NCI-H187 (cell line): ENCODE measurements at regions not wholly inside any gene's neighbourhood (a gene's known extent, or its start where the extent isn't known, plus 50 kb on each side); places are given as distances from the start of the nearest gene placed in this dataset.

Experiments
- DNase-seq, 2 experiments: peaks; one replicate each; lab custom pipeline; 2025; lab: John Stamatoyannopoulos, UW

DNA sequence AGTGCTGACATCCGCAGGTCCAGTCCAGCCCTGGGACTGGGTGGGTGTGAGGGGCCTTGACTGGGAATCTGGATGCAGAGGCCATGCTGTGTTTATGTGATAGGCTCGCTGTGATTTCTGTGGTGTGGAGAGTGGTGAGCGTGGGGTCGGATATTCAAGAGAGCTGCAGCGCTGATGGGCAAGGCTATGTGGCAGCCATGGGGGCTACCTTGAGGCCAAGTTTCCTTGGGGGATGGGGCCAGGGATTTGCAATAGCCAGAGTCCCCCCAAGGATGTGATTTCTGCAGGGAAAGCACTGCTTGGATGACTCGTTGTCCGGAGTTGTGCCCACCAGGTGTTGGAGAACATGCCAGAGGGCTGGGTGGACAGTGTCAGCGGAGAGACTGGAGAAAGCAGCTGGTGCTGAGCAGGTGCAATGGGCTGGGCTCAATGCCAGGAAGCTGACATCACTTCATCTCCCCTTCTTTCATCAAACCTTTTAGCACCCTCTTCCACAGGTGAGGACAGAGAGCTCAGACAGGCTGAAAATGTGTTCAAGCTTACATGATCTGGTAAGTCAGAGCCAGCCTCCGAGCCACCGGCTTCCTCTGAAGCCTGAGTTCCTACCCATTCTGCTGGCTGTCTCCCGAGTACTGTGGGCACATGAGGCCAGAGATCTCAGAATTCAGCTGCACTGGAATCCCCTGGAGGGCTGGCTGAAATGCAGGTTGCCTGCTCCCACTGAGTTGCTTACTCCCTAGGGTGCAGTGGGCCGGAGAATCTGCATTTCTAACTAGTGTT, 132.9 kb downstream of the RHOU start:
- DNase-seq: peak; percentile 55 to 70

- DNase-seq: no peak
Measured at GRCh38 chr1:228868731-228869024, 133.4 kb downstream of the RHOU start.

DNA sequence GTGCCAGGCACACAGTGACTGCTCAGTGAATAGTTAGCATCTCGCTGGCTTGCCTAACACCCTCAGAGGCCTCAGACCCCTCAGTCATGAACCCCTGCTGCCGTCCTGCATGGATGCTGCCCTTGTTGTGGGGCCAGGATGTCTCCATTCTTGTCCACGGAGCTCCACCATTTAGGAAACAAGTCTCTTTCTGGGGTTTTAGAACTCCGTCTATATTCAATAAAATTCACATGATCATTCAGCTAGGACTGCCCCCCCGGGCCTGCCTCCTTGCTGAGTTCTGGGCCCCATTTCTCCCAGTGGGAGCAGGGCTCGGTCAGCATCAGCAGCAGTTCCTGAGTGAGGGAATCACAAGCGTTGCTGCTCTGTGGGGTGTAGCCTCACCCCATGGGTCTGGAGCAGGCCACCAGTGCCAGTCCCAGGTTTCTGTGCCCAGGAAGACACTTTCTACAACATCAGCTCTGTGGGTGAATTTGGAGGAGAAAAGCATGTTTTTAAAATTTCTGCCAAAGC, 134.1 kb downstream of the RHOU start:
- DNase-seq: no peak

DNA sequence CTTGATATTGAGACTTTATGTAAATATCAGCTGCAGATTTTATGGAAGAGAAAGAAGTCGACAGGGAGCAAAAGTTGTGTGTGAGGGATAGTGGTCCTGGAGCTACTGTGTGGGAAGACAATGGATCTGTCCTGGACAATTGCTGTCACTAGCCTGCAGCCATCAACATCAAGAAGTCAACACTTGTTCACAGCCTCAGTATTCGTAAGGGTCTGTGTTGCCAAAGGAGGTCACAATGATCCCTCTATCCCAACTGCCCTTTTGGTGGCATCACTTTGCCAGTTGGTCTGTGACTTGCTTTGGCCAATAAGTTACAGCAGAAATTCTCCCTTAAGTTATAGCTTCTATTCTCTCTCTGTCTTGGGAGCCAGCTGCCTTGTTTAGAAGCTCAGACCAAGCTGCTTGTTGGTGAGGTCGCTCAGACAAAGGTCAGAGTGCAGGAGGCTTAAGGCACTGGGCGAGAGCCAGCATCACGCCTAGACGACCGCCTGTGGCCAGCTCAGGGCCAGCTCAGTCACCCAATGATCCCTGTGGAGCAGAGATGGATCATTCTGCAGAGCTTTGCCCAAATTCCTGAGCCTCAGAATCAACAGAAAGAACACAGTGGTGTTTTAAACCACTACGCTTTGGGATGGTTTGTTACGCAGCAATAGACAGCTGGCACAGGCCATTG, 134.9 kb downstream of the RHOU start:
- DNase-seq: no peak

DNA sequence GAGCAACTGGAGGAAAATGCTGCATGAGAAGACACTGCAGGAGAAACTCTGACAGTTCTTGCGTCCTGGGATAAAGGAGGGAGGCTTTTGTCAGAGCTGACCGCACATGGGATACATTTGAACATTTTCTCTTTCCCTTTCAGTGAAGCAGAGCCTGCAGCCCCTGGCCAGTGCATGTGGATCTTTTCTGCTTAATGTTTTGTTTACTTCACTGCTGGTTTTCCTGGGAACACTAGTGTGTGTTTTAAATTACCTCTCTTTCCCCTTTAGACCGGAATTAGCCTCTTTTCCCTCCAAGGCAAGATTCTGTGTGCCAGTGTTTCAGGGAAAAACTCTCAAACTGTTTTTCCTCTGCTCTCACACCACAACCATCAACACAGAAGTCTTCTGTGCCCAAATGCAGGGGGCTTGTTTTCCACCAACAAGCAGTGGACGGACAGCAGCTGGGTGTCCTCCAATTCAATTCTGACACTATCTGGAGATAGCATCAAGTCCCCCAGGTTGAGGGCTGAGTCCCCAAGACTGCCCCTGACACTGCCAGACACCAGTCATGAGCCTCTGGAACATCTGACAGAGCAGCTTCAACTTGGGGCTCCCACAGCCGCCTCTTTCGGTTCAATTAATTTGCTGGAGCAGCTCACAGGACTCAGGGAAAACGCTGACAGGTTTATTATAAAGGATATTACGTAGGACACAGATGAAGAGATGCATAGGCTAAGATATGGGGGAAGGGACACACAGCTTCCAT, 136.2 kb downstream of the RHOU start:
- no peak for DNase-seq

- DNase-seq: no peak
Measured at GRCh38 chr1:228872080-228872479, 136.8 kb downstream of the RHOU start.

GRCh38 chr1:228873709-228874108, 138.4 kb downstream of the RHOU start:
- DNase-seq: no peak

GRCh38 chr1:228875741-228876140, 140.5 kb downstream of the RHOU start:
- no peak for DNase-seq

- no peak for DNase-seq
Measured at GRCh38 chr1:228876187-228876586, 140.9 kb downstream of the RHOU start.

DNA sequence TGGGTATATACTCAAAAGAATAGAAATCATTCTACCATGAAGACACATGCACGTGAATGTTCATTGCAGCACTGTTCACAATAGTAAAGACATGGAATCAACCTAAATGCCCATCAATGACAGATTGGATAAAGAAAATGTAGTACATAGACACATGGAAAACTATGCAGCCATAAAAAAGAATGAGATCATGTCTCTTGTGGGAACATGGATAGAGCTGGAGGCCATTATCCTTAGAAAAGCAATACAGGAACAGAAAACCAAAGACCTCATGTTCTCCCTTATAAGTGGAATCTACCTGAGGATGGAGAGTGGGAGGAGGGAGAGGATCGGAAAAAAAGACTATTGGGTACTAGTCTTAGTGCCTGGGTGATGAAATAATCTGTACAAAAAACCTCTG, 143.9 kb downstream of the RHOU start:
- no peak for DNase-seq

GRCh38 chr1:228882041-228882770, 146.9 kb downstream of the RHOU start:
- no peak for DNase-seq

GRCh38 chr1:228882771-228883450, 147.6 kb downstream of the RHOU start:
- no peak for DNase-seq

DNA sequence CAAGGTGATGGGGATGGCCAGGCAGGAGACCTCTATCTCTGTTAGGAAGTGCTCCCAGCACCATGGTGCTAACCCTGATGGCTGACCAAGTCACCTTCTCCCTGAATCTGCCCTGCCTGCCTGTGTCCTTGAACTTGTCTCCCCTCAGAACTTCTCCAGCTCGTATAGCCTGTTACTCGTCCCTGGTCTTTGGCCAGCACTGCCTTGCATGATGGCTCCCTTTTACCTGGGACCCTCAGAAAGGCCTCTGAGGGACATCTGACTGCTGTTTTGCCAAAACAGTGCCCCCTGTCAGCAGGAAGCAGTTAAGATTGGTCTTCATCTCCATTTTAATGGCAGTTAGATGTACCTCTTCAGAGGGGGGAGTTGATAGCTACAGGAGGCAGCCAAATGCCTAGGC, 148.3 kb downstream of the RHOU start:
- no peak for DNase-seq

GRCh38 chr1:228884196-228884595, 148.9 kb downstream of the RHOU start:
- no peak for DNase-seq

GRCh38 chr1:228884615-228885566, 149.6 kb downstream of the RHOU start:
- DNase-seq: no peak

DNA sequence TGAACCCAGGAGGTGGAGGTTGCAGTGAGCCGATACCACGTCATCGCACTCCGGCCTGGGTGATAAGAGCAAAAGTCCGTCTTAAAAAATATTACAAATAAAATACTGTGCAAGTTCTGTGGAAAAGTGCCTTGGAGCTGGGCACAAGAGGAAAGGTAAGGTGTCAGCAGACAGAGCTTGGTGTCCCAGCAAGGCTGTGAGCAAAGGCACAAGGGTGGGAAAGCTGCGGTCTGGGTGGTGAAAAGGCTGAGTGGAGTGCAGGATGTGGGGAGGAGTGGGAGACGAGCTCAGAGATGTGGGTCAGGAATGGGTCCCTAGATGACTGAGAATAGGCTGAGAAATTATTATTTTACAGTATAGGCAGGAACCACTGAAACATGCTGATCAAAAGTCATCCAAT, 150.6 kb downstream of the RHOU start:
- DNase-seq: no peak

- DNase-seq: no peak
Measured at GRCh38 chr1:228887101-228887500, 151.8 kb downstream of the RHOU start.

- no peak for DNase-seq
Measured at GRCh38 chr1:228887960-228888359, 152.7 kb downstream of the RHOU start.

DNA sequence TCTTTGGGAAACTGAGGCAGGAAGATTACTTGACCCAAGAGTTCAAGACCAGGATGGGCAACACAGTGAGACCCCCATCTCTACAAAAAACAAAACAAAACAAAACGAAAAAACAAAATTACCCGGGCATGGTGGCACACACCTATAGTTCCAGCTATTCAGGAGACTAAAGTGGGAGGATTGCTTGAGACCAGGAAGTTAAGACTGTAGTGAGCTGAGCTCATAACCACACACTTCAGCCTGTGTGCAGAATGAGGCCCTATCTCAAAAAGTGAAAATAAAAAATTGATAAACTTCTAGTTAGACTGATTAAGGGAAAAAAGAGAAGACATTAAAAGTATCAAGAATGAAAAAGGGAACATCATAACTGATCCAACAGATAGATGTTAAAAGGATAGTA, 154.0 kb downstream of the RHOU start:
- DNase-seq: no peak

DNA sequence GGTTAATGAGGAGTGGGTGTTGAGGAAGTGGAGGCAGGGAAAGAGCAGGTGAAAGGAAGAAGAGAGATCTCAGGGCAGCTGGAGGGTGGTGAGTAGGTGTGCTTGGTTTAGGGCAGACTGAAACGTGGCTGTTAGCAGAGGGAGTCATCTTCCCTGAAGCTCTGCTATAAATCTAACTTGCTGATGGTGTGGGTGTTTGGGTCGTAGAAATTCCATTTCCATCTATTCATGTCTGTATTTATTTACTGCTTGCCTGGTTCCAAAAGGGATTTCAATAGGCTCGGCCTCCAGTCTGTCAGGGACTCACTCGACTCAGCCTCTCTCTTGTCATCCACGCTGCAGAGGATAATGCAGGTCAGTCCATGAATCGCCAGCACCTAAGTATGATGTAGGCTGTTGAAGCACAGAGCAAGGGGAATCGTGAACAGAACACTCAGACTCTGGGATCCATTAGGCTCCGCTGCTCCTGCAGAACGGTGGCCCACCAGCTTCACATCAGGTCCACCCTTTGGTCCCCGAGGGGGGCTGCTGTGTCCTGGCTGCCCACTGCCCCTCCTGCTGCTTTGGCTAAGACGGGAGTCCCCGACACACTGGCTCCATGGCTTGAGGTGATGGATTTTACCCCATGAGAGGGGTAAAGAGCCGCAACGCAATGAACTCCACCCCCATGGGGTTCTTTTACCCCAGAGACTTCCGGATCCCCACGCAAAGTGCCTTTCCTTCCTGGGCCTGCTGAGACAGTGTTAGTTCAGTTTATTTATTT, 156.2 kb downstream of the RHOU start:
- DNase-seq: no peak
